ENCODE measurements at regions not wholly inside any gene's neighbourhood (a gene's known extent, or its start where the extent isn't known, plus 50 kb on each side); places are given as distances from the start of the nearest gene placed in this dataset.

DNA sequence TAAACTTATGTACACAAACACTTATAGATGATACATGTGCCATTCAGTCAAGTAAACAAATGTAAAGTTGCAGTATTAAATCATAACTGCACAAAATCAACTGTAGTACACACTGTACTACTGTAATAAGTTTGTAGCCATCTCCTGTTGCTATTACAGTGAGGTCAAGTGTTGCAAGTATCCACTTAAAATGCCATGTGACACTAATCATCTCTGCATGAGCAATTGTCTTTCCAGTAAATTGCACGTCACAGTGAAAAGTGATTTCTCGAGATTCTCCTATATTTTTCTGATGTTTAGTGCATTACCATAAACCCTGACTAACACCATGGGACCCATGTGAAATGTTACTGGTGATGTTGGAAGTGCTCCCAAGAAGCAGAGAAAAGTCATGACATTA is 293.3 kb upstream of the SP4 start (continued):
- TF ChIP-seq, protein P1, sequence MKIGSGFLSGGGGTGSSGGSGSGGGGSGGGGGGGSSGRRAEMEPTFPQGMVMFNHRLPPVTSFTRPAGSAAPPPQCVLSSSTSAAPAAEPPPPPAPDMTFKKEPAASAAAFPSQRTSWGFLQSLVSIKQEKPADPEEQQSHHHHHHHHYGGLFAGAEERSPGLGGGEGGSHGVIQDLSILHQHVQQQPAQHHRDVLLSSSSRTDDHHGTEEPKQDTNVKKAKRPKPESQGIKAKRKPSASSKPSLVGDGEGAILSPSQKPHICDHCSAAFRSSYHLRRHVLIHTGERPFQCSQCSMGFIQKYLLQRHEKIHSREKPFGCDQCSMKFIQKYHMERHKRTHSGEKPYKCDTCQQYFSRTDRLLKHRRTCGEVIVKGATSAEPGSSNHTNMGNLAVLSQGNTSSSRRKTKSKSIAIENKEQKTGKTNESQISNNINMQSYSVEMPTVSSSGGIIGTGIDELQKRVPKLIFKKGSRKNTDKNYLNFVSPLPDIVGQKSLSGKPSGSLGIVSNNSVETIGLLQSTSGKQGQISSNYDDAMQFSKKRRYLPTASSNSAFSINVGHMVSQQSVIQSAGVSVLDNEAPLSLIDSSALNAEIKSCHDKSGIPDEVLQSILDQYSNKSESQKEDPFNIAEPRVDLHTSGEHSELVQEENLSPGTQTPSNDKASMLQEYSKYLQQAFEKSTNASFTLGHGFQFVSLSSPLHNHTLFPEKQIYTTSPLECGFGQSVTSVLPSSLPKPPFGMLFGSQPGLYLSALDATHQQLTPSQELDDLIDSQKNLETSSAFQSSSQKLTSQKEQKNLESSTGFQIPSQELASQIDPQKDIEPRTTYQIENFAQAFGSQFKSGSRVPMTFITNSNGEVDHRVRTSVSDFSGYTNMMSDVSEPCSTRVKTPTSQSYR (CRISPR knock-in tag; IDR thresholded peaks at IDR 0.05): no peak
- TF ChIP-seq, protein P2, sequence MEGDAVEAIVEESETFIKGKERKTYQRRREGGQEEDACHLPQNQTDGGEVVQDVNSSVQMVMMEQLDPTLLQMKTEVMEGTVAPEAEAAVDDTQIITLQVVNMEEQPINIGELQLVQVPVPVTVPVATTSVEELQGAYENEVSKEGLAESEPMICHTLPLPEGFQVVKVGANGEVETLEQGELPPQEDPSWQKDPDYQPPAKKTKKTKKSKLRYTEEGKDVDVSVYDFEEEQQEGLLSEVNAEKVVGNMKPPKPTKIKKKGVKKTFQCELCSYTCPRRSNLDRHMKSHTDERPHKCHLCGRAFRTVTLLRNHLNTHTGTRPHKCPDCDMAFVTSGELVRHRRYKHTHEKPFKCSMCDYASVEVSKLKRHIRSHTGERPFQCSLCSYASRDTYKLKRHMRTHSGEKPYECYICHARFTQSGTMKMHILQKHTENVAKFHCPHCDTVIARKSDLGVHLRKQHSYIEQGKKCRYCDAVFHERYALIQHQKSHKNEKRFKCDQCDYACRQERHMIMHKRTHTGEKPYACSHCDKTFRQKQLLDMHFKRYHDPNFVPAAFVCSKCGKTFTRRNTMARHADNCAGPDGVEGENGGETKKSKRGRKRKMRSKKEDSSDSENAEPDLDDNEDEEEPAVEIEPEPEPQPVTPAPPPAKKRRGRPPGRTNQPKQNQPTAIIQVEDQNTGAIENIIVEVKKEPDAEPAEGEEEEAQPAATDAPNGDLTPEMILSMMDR (IDR thresholded peaks at IDR 0.05): no peak
- TF ChIP-seq, protein P3, sequence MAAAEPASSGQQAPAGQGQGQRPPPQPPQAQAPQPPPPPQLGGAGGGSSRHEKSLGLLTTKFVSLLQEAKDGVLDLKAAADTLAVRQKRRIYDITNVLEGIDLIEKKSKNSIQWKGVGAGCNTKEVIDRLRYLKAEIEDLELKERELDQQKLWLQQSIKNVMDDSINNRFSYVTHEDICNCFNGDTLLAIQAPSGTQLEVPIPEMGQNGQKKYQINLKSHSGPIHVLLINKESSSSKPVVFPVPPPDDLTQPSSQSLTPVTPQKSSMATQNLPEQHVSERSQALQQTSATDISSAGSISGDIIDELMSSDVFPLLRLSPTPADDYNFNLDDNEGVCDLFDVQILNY (CRISPR knock-in tag; IDR thresholded peaks at IDR 0.05): no peak
- TF ChIP-seq, protein P4, sequence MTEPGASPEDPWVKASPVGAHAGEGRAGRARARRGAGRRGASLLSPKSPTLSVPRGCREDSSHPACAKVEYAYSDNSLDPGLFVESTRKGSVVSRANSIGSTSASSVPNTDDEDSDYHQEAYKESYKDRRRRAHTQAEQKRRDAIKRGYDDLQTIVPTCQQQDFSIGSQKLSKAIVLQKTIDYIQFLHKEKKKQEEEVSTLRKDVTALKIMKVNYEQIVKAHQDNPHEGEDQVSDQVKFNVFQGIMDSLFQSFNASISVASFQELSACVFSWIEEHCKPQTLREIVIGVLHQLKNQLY (CRISPR knock-in tag; IDR thresholded peaks at IDR 0.05): no peak
- TF ChIP-seq SMAD4 (CRISPR knock-in tag; IDR thresholded peaks at IDR 0.05) (no peak), KAT7 (CRISPR knock-in tag; IDR thresholded peaks at IDR 0.05; ENCODE audit: borderline replicate concordance) (no peak), ZNF423 (CRISPR knock-in tag; IDR thresholded peaks at IDR 0.05) (no peak), FOXP1 (CRISPR knock-in tag; IDR thresholded peaks at IDR 0.05; ENCODE audit: borderline replicate concordance) (no peak)
- TF ChIP-seq, protein P5, sequence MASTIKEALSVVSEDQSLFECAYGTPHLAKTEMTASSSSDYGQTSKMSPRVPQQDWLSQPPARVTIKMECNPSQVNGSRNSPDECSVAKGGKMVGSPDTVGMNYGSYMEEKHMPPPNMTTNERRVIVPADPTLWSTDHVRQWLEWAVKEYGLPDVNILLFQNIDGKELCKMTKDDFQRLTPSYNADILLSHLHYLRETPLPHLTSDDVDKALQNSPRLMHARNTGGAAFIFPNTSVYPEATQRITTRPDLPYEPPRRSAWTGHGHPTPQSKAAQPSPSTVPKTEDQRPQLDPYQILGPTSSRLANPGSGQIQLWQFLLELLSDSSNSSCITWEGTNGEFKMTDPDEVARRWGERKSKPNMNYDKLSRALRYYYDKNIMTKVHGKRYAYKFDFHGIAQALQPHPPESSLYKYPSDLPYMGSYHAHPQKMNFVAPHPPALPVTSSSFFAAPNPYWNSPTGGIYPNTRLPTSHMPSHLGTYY (CRISPR knock-in tag; IDR thresholded peaks at IDR 0.05): no peak

DNA sequence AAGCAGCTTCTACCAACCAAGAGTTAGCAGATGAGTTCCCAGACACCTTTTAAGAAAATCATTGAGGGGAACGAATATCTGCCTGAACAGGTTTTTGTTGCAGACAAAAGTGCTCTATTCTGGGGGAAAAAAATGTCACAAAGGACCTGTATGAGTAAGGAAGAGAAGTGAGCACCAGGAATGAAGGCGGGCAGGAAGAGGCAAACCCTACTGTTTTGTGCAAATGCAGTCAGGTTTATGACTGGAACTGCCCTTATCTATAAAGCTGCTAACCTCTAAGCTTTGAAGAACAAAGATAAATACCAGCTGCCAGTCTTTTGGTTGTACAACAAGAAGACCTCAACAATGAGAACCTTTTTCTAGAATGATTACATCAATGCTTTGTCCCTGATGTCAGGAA is 292.4 kb upstream of the SP4 start:
- H3K27me3 Mint-ChIP-seq (ENCODE audit: low read depth): no peaks in the 10 kb centered on the region
- H3K36me3 Mint-ChIP-seq: 0 out of 2 replicates have a peak, but pooled peaks cover 3% of the 10 kb centered on the region
- no peaks in the 10 kb centered on the region for H3K4me1 Mint-ChIP-seq
- ChIA-PET CTCF (no interaction called here), POLR2A (no interaction called here)
- DNase-seq (ENCODE audit: low spot score) (no peak), ATAC-seq (no peak)
- no peak overlapping the region for H3K4me3 Mint-ChIP-seq
- TF ChIP-seq EMX1 (CRISPR knock-in tag; IDR thresholded peaks at IDR 0.05) (no peak), MXD4 (CRISPR knock-in tag; IDR thresholded peaks at IDR 0.05; ENCODE audit: borderline replicate concordance) (no peak)
- H3K9me3 Mint-ChIP-seq: peaks cover 13% of the 10 kb centered on the region; the same call in 1 of the 2 replicates
- no peak overlapping the region for H3K27ac Mint-ChIP-seq

DNA sequence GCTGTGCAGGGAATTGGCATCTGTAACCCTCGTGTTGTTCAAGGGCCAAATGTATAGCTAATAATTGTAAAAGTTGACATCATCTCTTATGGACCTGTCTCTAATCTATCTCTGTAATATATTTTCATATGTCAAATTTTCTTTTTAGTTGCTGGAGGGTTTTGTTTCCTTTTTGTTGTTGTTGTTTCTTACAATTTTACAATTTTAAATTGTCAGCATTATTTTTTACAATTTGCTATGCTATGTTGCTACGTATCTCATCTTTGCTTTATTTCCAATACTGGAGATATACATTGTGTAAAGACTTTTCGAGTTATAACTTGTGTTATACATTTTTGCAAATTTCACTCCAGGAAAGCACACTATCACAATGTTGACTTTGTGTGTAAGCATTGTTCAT is 290.2 kb upstream of the SP4 start:
- ATAC-seq (no peak), DNase-seq (ENCODE audit: low spot score) (no peak)
- CTCF ChIA-PET: no interaction called here
- Mint-ChIP-seq H3K4me1 (no peaks in the 10 kb centered on the region), H3K4me3 (no peak overlapping the region), H3K27me3 (ENCODE audit: low read depth) (no peaks in the 10 kb centered on the region), H3K27ac (no peak overlapping the region), H3K9me3 (peaks cover 13% of the 10 kb centered on the region; the same call in 1 of the 2 replicates), H3K36me3 (0 out of 2 replicates have a peak, but pooled peaks cover 3% of the 10 kb centered on the region)
- POLR2A ChIA-PET: no interaction called here
- TF ChIP-seq SMAD3 (CRISPR knock-in tag; IDR thresholded peaks at IDR 0.05; ENCODE audit: borderline replicate concordance) (no peak), ZNF263 (CRISPR knock-in tag; IDR thresholded peaks at IDR 0.05; ENCODE audit: low read depth) (no peak), OVOL2 (CRISPR knock-in tag; IDR thresholded peaks at IDR 0.05; ENCODE audit: borderline replicate concordance) (no peak)
